Loucy (cell line): ENCODE measurements at regions not wholly inside any gene's neighbourhood (a gene's known extent, or its start where the extent isn't known, plus 50 kb on each side); places are given as distances from the start of the nearest gene placed in this dataset.

Experiments used
- H2AFZ ChIP-seq: fragments of 200-600 bp; sonication (generic); 2 replicates; pipeline ENCODE4 v1.6.0; 2016; ENCODE audit warnings: antibody characterized with exemption, mild to moderate bottlenecking, low read length, moderate library complexity
- H3F3A ChIP-seq: fragments of 200-600 bp; 2 replicates; pipeline ENCODE4 v1.6.0; 2016; ENCODE audit warnings: antibody characterized with exemption, low read depth, mild to moderate bottlenecking
- H3K27me3 ChIP-seq: fragments of 200-600 bp; sonication (generic); 2 replicates; pipeline ENCODE4 v1.6.1; 2014; ENCODE audit warnings: low read length, mild to moderate bottlenecking; ENCODE audit not compliant: insufficient read depth, poor library complexity, severe bottlenecking
- H3K36me3 ChIP-seq: fragments of 200-600 bp; sonication (generic); 2 replicates; pipeline ENCODE4 v1.6.1; 2016; ENCODE audit warnings: low read length; ENCODE audit not compliant: insufficient read depth
- H3K4me1 ChIP-seq: fragments of 200-600 bp; sonication (generic); 2 replicates; pipeline ENCODE4 v1.5.1; 2014; ENCODE audit warnings: low read length, mild to moderate bottlenecking; ENCODE audit not compliant: insufficient read depth, poor library complexity, severe bottlenecking
- H3K4me2 ChIP-seq: fragments of 200-600 bp; sonication (generic); 2 replicates; pipeline ENCODE4 v1.6.0; 2014; ENCODE audit warnings: antibody characterized with exemption, low read length, low read depth, mild to moderate bottlenecking; ENCODE audit not compliant: poor library complexity, severe bottlenecking
- H3K4me3 ChIP-seq: fragments of 200-600 bp; sonication (generic); 2 replicates; pipeline ENCODE4 v1.5.1; 2014; ENCODE audit warnings: low read length, mild to moderate bottlenecking, mixed read lengths; ENCODE audit not compliant: poor library complexity, severe bottlenecking
- H3K79me2 ChIP-seq: fragments of 200-600 bp; sonication (generic); 2 replicates; pipeline ENCODE4 v1.6.1; 2014; ENCODE audit warnings: low read length; ENCODE audit not compliant: insufficient read depth
- H3K9ac ChIP-seq: fragments of 200-600 bp; sonication (generic); 2 replicates; pipeline ENCODE4 v1.6.0; 2014; ENCODE audit warnings: mild to moderate bottlenecking, low read depth, low read length, moderate library complexity; ENCODE audit not compliant: poor library complexity, severe bottlenecking
- H3K9me2 ChIP-seq: fragments of 200-600 bp; sonication (generic); replicated peaks from 2 replicates; pipeline ENCODE4 v1.6.1; 2016; ENCODE audit warnings: low read depth, low read length, mixed read lengths
- H3K9me3 ChIP-seq: fragments of 200-600 bp; sonication (generic); 2 replicates; pipeline ENCODE4 v1.6.1; 2014; ENCODE audit warnings: mild to moderate bottlenecking, antibody characterized with exemption, low read length, low read depth; ENCODE audit not compliant: insufficient read depth
- H4K20me1 ChIP-seq: fragments of 200-600 bp; sonication (generic); 2 replicates; pipeline ENCODE4 v1.6.0; 2014; ENCODE audit warnings: antibody characterized with exemption, low read length, mild to moderate bottlenecking; ENCODE audit not compliant: insufficient read depth, poor library complexity, severe bottlenecking
- CTCF ChIP-seq: fragments of 200-600 bp; sonication (generic); conservative IDR thresholded peaks from 2 replicates; pipeline ENCODE4 v1.5.1; 2014; ENCODE audit warnings: mild to moderate bottlenecking, antibody characterized with exemption, low read length
- EZH2phosphoT487 ChIP-seq: fragments of 200-600 bp; IDR thresholded peaks from 2 replicates; pipeline ENCODE4 v1.6.1; 2018; ENCODE audit warnings: antibody characterized with exemption, mild to moderate bottlenecking, moderate library complexity, borderline replicate concordance

GRCh38 chr5:152309926-152310450 is 95.1 kb downstream of the NMUR2 start:
- no peaks in the 10 kb centered on the region for H3K9me2 ChIP-seq
- H3K4me1 ChIP-seq: no peaks in the 10 kb centered on the region
- no peaks in the 10 kb centered on the region for H3K36me3 ChIP-seq
- TF ChIP-seq EZH2phosphoT487 (no peak), CTCF (no peak)
- no peaks in the 10 kb centered on the region for H3K9me3 ChIP-seq
- H3K9ac ChIP-seq: no peak overlapping the region
- no peak overlapping the region for H3K4me2 ChIP-seq
- no peaks in the 10 kb centered on the region for H3F3A ChIP-seq
- no peak overlapping the region for H2AFZ ChIP-seq
- no peaks in the 10 kb centered on the region for H4K20me1 ChIP-seq
- H3K27me3 ChIP-seq: no peaks in the 10 kb centered on the region
- H3K79me2 ChIP-seq: no peaks in the 10 kb centered on the region
- no peak overlapping the region for H3K4me3 ChIP-seq

GRCh38 chr5:152306386-152306785 is 98.7 kb downstream of the NMUR2 start:
- Histone ChIP-seq H4K20me1 (no peaks in the 10 kb centered on the region), H3K4me1 (no peaks in the 10 kb centered on the region), H2AFZ (no peak overlapping the region), H3K27me3 (no peaks in the 10 kb centered on the region), H3K9me2 (no peaks in the 10 kb centered on the region), H3K9ac (no peak overlapping the region), H3K4me2 (no peak overlapping the region), H3K9me3 (no peaks in the 10 kb centered on the region), H3K4me3 (no peak overlapping the region), H3F3A (no peaks in the 10 kb centered on the region), H3K79me2 (no peaks in the 10 kb centered on the region), H3K36me3 (no peaks in the 10 kb centered on the region)
- TF ChIP-seq EZH2phosphoT487: no peak
- TF ChIP-seq CTCF: no peak

- Histone ChIP-seq H3K4me2 (no peak overlapping the region), H3K9ac (no peak overlapping the region), H4K20me1 (no peaks in the 10 kb centered on the region), H3K9me2 (no peaks in the 10 kb centered on the region), H2AFZ (no peak overlapping the region), H3K4me1 (no peaks in the 10 kb centered on the region), H3K9me3 (no peaks in the 10 kb centered on the region), H3K36me3 (no peaks in the 10 kb centered on the region), H3K79me2 (no peaks in the 10 kb centered on the region), H3K4me3 (no peak overlapping the region), H3K27me3 (no peaks in the 10 kb centered on the region), H3F3A (no peaks in the 10 kb centered on the region)
- no peak for TF ChIP-seq CTCF
- no peak for TF ChIP-seq EZH2phosphoT487
Observed at GRCh38 chr5:152305525-152305924, 99.6 kb downstream of the NMUR2 start.
